OCI-LY3 (cell line): ENCODE measurements at regions not wholly inside any gene's neighbourhood (a gene's known extent, or its start where the extent isn't known, plus 50 kb on each side); places are given as distances from the start of the nearest gene placed in this dataset.
"Not testable (repeated sequence)": the region's sequence is repeated elsewhere in the genome, so short reads cannot be mapped to it uniquely, and the experiment has no call there.

Experiments
- H2AFZ ChIP-seq: fragments of 200-600, 300-600 bp; shearing (Covaris generic); 2 replicates; pipeline ENCODE4 v1.6.0; 2014; ENCODE audit warnings: antibody characterized with exemption, low read depth, low read length
- H3K27ac ChIP-seq: fragments of 200-600, 300-600 bp; sonication (generic); 2 replicates; pipeline ENCODE4 v1.5.1; 2014; ENCODE audit warnings: mild to moderate bottlenecking, low read length, moderate library complexity, mixed read lengths
- H3K27me3 ChIP-seq: fragments of 200-600, 300-600 bp; sonication (generic); 2 replicates; pipeline ENCODE4 v1.6.1; 2014; ENCODE audit warnings: low read depth, low read length, mixed read lengths
- H3K36me3 ChIP-seq: fragments of 200-600, 300-600 bp; sonication (generic); replicated peaks from 2 replicates; pipeline ENCODE3; 2014; ENCODE audit warnings: low read depth, low read length, mixed read lengths
- H3K4me1 ChIP-seq: fragments of 300-600, 200-600 bp; sonication (generic); 2 replicates; pipeline ENCODE4 v1.6.1; 2014; ENCODE audit warnings: low read length, mixed read lengths
- H3K4me2 ChIP-seq: fragments of 200-600, 300-600 bp; sonication (generic); 2 replicates; pipeline ENCODE4 v1.6.1; 2014; ENCODE audit warnings: low read length, mixed read lengths
- H3K4me3 ChIP-seq: fragments of 300-600, 200-600 bp; sonication (generic); 2 replicates; pipeline ENCODE4 v1.5.1; 2014; ENCODE audit warnings: antibody characterized with exemption, mild to moderate bottlenecking, low read length, moderate library complexity
- H3K79me2 ChIP-seq: fragments of 300-600, 200-600 bp; shearing (Covaris generic); 2 replicates; pipeline ENCODE4 v1.6.1; 2014; ENCODE audit warnings: mild to moderate bottlenecking, low read length, mixed read lengths
- H3K9ac ChIP-seq: fragments of 300-600, 200-600 bp; shearing (Covaris generic); 2 replicates; pipeline ENCODE4 v1.6.0; 2014; ENCODE audit warnings: mild to moderate bottlenecking, low read length, moderate library complexity
- H3K9me3 ChIP-seq: fragments of 200-600, 300-600 bp; shearing (Covaris generic); 2 replicates; pipeline ENCODE4 v1.6.1; 2014; ENCODE audit warnings: low read length, mixed read lengths; ENCODE audit not compliant: insufficient read depth
- H4K20me1 ChIP-seq: fragments of 200-600, 300-600 bp; sonication (generic); 2 replicates; pipeline ENCODE4 v1.6.1; 2016; ENCODE audit warnings: low read length, mixed read lengths; ENCODE audit not compliant: insufficient read depth
- CTCF ChIP-seq: fragments of 200-600, 300-600 bp; sonication (generic); IDR thresholded peaks from 2 replicates; pipeline ENCODE4 v1.5.1; 2014; ENCODE audit warnings: antibody characterized with exemption, low read length, low read depth
- EZH2phosphoT487 ChIP-seq: fragments of 200-600 bp; shearing (Covaris generic); IDR thresholded peaks from 2 replicates; pipeline ENCODE4 v1.6.1; 2018; ENCODE audit warnings: antibody characterized with exemption, mixed run types, low read depth

- no peaks in the 10 kb centered on the region for H3K27me3 ChIP-seq
- H4K20me1 ChIP-seq, result no peaks in the 10 kb centered on the region
- H3K9me3 ChIP-seq, result no peaks in the 10 kb centered on the region
- H3K36me3 ChIP-seq, result no peaks in the 10 kb centered on the region
- H3K4me1 ChIP-seq, result no peaks in the 10 kb centered on the region
- TF ChIP-seq EZH2phosphoT487 (no peak), CTCF (no peak)
- H3K9ac ChIP-seq, result no peak overlapping the region
- no peak overlapping the region for H3K27ac ChIP-seq
- no peak overlapping the region for H3K4me3 ChIP-seq
- H3K4me2 ChIP-seq, result no peak overlapping the region
- H2AFZ ChIP-seq, result no peak overlapping the region
- H3K79me2 ChIP-seq, result no peaks in the 10 kb centered on the region
Measured at GRCh38 chr10:118809357-118810220, 54.8 kb upstream of the CACUL1 start.

DNA sequence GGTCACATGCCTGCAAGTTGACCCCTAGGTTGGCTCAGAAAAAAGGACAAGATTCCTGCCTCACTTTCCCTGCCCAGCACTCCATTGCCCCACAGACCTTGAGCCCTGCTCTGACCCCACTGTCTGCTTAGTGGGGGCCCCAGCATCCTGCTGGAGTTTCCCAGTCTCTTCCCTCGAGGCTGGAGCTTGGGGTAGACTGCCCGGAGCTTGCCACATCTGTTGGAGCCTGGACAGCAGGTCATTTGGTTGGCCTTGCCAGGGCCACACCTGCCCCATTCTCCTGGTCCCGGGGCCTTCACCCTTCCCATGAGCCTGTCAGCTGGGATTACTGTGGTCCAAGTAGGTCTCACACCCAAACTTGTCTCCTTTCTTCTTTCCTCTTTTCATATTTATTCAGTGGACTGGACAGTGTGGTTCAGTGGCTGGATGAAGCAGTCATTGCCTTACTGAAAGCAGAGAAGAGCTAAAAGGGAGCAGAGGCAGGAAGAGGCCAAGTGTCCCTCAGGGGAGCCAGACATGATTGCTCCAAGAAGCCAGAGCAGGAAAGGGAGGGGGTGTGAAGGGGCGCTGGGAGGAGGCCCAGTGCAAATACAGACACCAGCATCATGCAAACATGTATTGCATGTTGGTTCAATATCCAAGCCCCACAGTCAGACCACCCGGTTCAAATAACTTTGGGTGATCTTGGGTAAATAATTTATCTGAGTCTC, 56.2 kb upstream of the CACUL1 start:
- Histone ChIP-seq H2AFZ (no peak overlapping the region), H3K27ac (no peak overlapping the region), H4K20me1 (no peaks in the 10 kb centered on the region)

DNA sequence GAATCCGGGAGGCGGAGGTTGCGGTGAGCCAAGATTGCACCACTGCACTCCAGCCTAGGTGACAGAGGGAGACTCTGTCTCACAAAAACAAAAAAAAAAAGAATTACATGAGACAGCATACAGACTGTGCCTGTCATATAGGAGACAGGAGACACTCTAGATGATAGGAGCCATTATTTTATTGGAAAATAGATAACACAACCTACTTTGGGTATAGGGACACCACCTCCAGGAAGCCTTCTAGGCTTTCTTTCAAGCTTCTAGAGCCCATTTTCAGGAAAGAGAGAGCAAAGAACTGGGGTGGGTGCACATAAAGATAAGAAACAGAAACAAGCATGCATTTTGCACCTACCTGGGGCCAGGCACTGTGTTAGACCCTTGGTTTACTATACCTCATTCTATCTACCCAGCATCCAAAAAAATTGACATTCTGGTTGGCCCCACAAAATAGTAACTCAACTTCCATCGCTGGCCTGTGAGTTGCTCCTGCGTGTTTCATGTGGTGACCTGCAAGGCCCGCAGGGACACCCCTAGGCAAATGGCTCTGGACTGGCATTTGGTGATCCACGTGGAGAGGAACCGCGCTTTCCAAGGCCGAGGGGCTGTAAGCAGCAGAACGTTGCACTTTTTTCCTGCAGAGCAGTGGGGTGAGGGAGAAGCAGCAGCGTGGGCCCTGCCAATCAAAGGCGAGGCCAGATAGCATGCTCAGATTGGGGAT, 57.1 kb upstream of the CACUL1 start:
- no peak overlapping the region for H3K4me3 ChIP-seq
- no peaks in the 10 kb centered on the region for H3K9me3 ChIP-seq
- H4K20me1 ChIP-seq, result no peaks in the 10 kb centered on the region
- no peaks in the 10 kb centered on the region for H3K27me3 ChIP-seq
- no peak overlapping the region for H3K27ac ChIP-seq
- H3K4me2 ChIP-seq, result no peak overlapping the region
- no peaks in the 10 kb centered on the region for H3K79me2 ChIP-seq
- no peak overlapping the region for H2AFZ ChIP-seq
- H3K4me1 ChIP-seq, result no peaks in the 10 kb centered on the region
- H3K9ac ChIP-seq, result no peak overlapping the region
- H3K36me3 ChIP-seq, result no peaks in the 10 kb centered on the region
- TF ChIP-seq CTCF, result no peak
- no peak for TF ChIP-seq EZH2phosphoT487

More for the DNA sequence above, 56.2 kb upstream of the CACUL1 start:
- Histone ChIP-seq H3K4me2 (no peak overlapping the region), H3K36me3 (no peaks in the 10 kb centered on the region), H3K27me3 (no peaks in the 10 kb centered on the region), H3K9ac (no peak overlapping the region), H3K4me1 (no peaks in the 10 kb centered on the region), H3K9me3 (no peaks in the 10 kb centered on the region), H3K4me3 (no peak overlapping the region), H3K79me2 (no peaks in the 10 kb centered on the region)
- no peak for TF ChIP-seq CTCF
- TF ChIP-seq EZH2phosphoT487, result no peak

GRCh38 chr10:118812393-118812740, 57.6 kb upstream of the CACUL1 start:
- Histone ChIP-seq H3K4me2 (no peak overlapping the region), H3K27me3 (no peaks in the 10 kb centered on the region), H2AFZ (no peak overlapping the region), H3K36me3 (no peaks in the 10 kb centered on the region), H3K9ac (no peak overlapping the region), H4K20me1 (no peaks in the 10 kb centered on the region), H3K27ac (no peak overlapping the region), H3K9me3 (no peaks in the 10 kb centered on the region), H3K79me2 (no peaks in the 10 kb centered on the region), H3K4me1 (no peaks in the 10 kb centered on the region), H3K4me3 (no peak overlapping the region)
- TF ChIP-seq EZH2phosphoT487 (no peak), CTCF (no peak)

DNA sequence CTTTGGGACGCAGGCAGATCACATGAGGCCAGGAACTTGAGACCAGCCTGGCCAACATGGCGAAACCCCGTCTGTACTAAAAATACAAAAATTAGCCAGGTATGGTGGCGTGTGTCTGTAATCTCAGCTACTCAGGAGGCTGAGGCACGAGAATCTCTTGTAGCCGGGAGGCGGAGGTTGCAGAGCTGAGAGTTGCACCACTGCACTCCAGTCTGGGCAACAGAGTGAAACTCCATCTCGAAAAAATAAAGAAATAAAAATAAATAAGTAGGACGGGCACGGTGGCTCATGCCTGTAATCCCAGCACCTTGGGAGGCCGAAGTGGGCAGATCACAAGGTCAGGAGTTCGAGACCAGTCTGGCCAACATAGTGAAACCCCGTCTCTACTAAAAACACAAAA, 58.2 kb upstream of the CACUL1 start:
- not testable (repeated sequence) for H2AFZ ChIP-seq, H3K36me3 ChIP-seq, H3K79me2 ChIP-seq, H4K20me1 ChIP-seq, H3K27ac ChIP-seq, H3K27me3 ChIP-seq, H3K4me2 ChIP-seq, H3K4me3 ChIP-seq, H3K4me1 ChIP-seq, H3K9me3 ChIP-seq, H3K9ac ChIP-seq
